Loucy (cell line): ENCODE measurements at regions not wholly inside any gene's neighbourhood (a gene's known extent, or its start where the extent isn't known, plus 50 kb on each side); places are given as distances from the start of the nearest gene placed in this dataset.
"Not testable (repeated sequence)": the region's sequence is repeated elsewhere in the genome, so short reads cannot be mapped to it uniquely, and the experiment has no call there.

Source experiments
- H2AFZ ChIP-seq: fragments of 200-600 bp; sonication (generic); 2 replicates; pipeline ENCODE4 v1.6.0; 2016; ENCODE audit warnings: antibody characterized with exemption, mild to moderate bottlenecking, low read length, moderate library complexity
- H3F3A ChIP-seq: fragments of 200-600 bp; 2 replicates; pipeline ENCODE4 v1.6.0; 2016; ENCODE audit warnings: antibody characterized with exemption, low read depth, mild to moderate bottlenecking
- H3K27me3 ChIP-seq: fragments of 200-600 bp; sonication (generic); 2 replicates; pipeline ENCODE4 v1.6.1; 2014; ENCODE audit warnings: low read length, mild to moderate bottlenecking; ENCODE audit not compliant: insufficient read depth, poor library complexity, severe bottlenecking
- H3K36me3 ChIP-seq: fragments of 200-600 bp; sonication (generic); 2 replicates; pipeline ENCODE4 v1.6.1; 2016; ENCODE audit warnings: low read length; ENCODE audit not compliant: insufficient read depth
- H3K4me1 ChIP-seq: fragments of 200-600 bp; sonication (generic); 2 replicates; pipeline ENCODE4 v1.5.1; 2014; ENCODE audit warnings: low read length, mild to moderate bottlenecking; ENCODE audit not compliant: insufficient read depth, poor library complexity, severe bottlenecking
- H3K4me2 ChIP-seq: fragments of 200-600 bp; sonication (generic); 2 replicates; pipeline ENCODE4 v1.6.0; 2014; ENCODE audit warnings: antibody characterized with exemption, low read length, low read depth, mild to moderate bottlenecking; ENCODE audit not compliant: poor library complexity, severe bottlenecking
- H3K4me3 ChIP-seq: fragments of 200-600 bp; sonication (generic); 2 replicates; pipeline ENCODE4 v1.5.1; 2014; ENCODE audit warnings: low read length, mild to moderate bottlenecking, mixed read lengths; ENCODE audit not compliant: poor library complexity, severe bottlenecking
- H3K79me2 ChIP-seq: fragments of 200-600 bp; sonication (generic); 2 replicates; pipeline ENCODE4 v1.6.1; 2014; ENCODE audit warnings: low read length; ENCODE audit not compliant: insufficient read depth
- H3K9ac ChIP-seq: fragments of 200-600 bp; sonication (generic); 2 replicates; pipeline ENCODE4 v1.6.0; 2014; ENCODE audit warnings: mild to moderate bottlenecking, low read depth, low read length, moderate library complexity; ENCODE audit not compliant: poor library complexity, severe bottlenecking
- H3K9me2 ChIP-seq: fragments of 200-600 bp; sonication (generic); replicated peaks from 2 replicates; pipeline ENCODE4 v1.6.1; 2016; ENCODE audit warnings: low read depth, low read length, mixed read lengths
- H3K9me3 ChIP-seq: fragments of 200-600 bp; sonication (generic); 2 replicates; pipeline ENCODE4 v1.6.1; 2014; ENCODE audit warnings: mild to moderate bottlenecking, antibody characterized with exemption, low read length, low read depth; ENCODE audit not compliant: insufficient read depth
- H4K20me1 ChIP-seq: fragments of 200-600 bp; sonication (generic); 2 replicates; pipeline ENCODE4 v1.6.0; 2014; ENCODE audit warnings: antibody characterized with exemption, low read length, mild to moderate bottlenecking; ENCODE audit not compliant: insufficient read depth, poor library complexity, severe bottlenecking
- CTCF ChIP-seq: fragments of 200-600 bp; sonication (generic); conservative IDR thresholded peaks from 2 replicates; pipeline ENCODE4 v1.5.1; 2014; ENCODE audit warnings: mild to moderate bottlenecking, antibody characterized with exemption, low read length
- EZH2phosphoT487 ChIP-seq: fragments of 200-600 bp; IDR thresholded peaks from 2 replicates; pipeline ENCODE4 v1.6.1; 2018; ENCODE audit warnings: antibody characterized with exemption, mild to moderate bottlenecking, moderate library complexity, borderline replicate concordance

- no peak for TF ChIP-seq EZH2phosphoT487
- no peak for TF ChIP-seq CTCF
- H3K36me3 ChIP-seq, result no peaks in the 10 kb centered on the region
- H3K27me3 ChIP-seq, result no peaks in the 10 kb centered on the region
- H2AFZ ChIP-seq, result no peak overlapping the region
- H3K9ac ChIP-seq, result no peak overlapping the region
- H3K4me1 ChIP-seq, result no peaks in the 10 kb centered on the region
- no peaks in the 10 kb centered on the region for H4K20me1 ChIP-seq
- no peaks in the 10 kb centered on the region for H3K79me2 ChIP-seq
- no peak overlapping the region for H3K4me3 ChIP-seq
- no peaks in the 10 kb centered on the region for H3F3A ChIP-seq
- no peak overlapping the region for H3K4me2 ChIP-seq
- H3K9me3 ChIP-seq, result no peaks in the 10 kb centered on the region
- H3K9me2 ChIP-seq, result no peaks in the 10 kb centered on the region
Observed at GRCh38 chr9:13035822-13036221, 243.7 kb downstream of the MPDZ start.

GRCh38 chr9:13037808-13038207, 241.7 kb downstream of the MPDZ start:
- not testable (repeated sequence) for H3K36me3 ChIP-seq, H3K27me3 ChIP-seq, H3K4me1 ChIP-seq, H3F3A ChIP-seq, H3K4me2 ChIP-seq, H3K9me3 ChIP-seq, H3K79me2 ChIP-seq, H3K9me2 ChIP-seq, H4K20me1 ChIP-seq, H3K4me3 ChIP-seq, H3K9ac ChIP-seq, H2AFZ ChIP-seq

GRCh38 chr9:13047827-13048587, 231.5 kb downstream of the MPDZ start:
- H3K36me3 ChIP-seq, result no peaks in the 10 kb centered on the region
- no peaks in the 10 kb centered on the region for H3F3A ChIP-seq
- H3K4me3 ChIP-seq, result no peak overlapping the region
- no peak overlapping the region for H2AFZ ChIP-seq
- H3K27me3 ChIP-seq, result no peaks in the 10 kb centered on the region
- H3K9ac ChIP-seq, result no peak overlapping the region
- H3K4me2 ChIP-seq, result no peak overlapping the region
- no peaks in the 10 kb centered on the region for H3K9me3 ChIP-seq
- H4K20me1 ChIP-seq, result no peaks in the 10 kb centered on the region
- H3K79me2 ChIP-seq, result no peaks in the 10 kb centered on the region
- no peaks in the 10 kb centered on the region for H3K4me1 ChIP-seq
- no peaks in the 10 kb centered on the region for H3K9me2 ChIP-seq
- TF ChIP-seq CTCF (no peak), EZH2phosphoT487 (no peak)

GRCh38 chr9:13049223-13049622, 230.3 kb downstream of the MPDZ start:
- no peaks in the 10 kb centered on the region for H3K4me1 ChIP-seq
- no peak overlapping the region for H3K4me2 ChIP-seq
- H3K27me3 ChIP-seq, result no peaks in the 10 kb centered on the region
- H2AFZ ChIP-seq, result no peak overlapping the region
- no peak overlapping the region for H3K4me3 ChIP-seq
- H3K9ac ChIP-seq, result no peak overlapping the region
- H3K9me2 ChIP-seq, result no peaks in the 10 kb centered on the region
- H3K36me3 ChIP-seq, result no peaks in the 10 kb centered on the region
- TF ChIP-seq CTCF (no peak), EZH2phosphoT487 (no peak)
- H3K79me2 ChIP-seq, result no peaks in the 10 kb centered on the region
- H4K20me1 ChIP-seq, result no peaks in the 10 kb centered on the region
- no peaks in the 10 kb centered on the region for H3F3A ChIP-seq
- H3K9me3 ChIP-seq, result no peaks in the 10 kb centered on the region
